OCI-LY3 (cell line): ENCODE measurements at regions not wholly inside any gene's neighbourhood (a gene's known extent, or its start where the extent isn't known, plus 50 kb on each side); places are given as distances from the start of the nearest gene placed in this dataset.

Experiments
- EZH2phosphoT487 ChIP-seq: fragments of 200-600 bp; shearing (Covaris generic); IDR thresholded peaks from 2 replicates; pipeline ENCODE4 v1.6.1; 2018; ENCODE audit warnings: antibody characterized with exemption, mixed run types, low read depth
- TF ChIP-seq, protein P1 (sequence below): fragments of 200-600, 300-600 bp; sonication (generic); IDR thresholded peaks from 2 replicates; pipeline ENCODE4 v1.5.1; 2014; ENCODE audit warnings: antibody characterized with exemption, low read length, low read depth

DNA sequence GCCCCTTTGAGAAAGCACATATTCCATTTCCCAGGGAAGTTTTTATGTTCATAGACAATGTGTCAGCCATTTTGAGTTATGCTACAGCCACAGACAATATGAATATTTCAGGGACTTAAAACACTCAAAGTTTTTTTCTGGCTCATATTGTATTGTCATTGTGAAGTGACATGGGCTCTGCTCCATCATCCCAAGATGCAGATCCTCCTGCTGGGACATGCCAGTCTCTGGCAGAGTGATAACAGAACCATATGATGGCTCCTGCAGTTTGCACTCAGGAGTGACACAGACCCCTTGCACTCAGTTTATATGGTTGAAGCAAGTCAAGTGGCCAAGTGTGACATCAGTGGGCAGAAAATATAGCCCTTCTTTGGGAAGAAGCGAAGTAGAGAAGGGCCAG is 498.4 kb upstream of the TUSC1 start:
- TF ChIP-seq, protein P1, sequence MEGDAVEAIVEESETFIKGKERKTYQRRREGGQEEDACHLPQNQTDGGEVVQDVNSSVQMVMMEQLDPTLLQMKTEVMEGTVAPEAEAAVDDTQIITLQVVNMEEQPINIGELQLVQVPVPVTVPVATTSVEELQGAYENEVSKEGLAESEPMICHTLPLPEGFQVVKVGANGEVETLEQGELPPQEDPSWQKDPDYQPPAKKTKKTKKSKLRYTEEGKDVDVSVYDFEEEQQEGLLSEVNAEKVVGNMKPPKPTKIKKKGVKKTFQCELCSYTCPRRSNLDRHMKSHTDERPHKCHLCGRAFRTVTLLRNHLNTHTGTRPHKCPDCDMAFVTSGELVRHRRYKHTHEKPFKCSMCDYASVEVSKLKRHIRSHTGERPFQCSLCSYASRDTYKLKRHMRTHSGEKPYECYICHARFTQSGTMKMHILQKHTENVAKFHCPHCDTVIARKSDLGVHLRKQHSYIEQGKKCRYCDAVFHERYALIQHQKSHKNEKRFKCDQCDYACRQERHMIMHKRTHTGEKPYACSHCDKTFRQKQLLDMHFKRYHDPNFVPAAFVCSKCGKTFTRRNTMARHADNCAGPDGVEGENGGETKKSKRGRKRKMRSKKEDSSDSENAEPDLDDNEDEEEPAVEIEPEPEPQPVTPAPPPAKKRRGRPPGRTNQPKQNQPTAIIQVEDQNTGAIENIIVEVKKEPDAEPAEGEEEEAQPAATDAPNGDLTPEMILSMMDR, result no peak
- no peak for TF ChIP-seq EZH2phosphoT487
